GM12878 (cell line): ENCODE measurements at regions not wholly inside any gene's neighbourhood (a gene's known extent, or its start where the extent isn't known, plus 50 kb on each side); places are given as distances from the start of the nearest gene placed in this dataset.

Experiments used
- EED ChIP-seq: sonication (generic); IDR thresholded peaks from 2 replicates; pipeline ENCODE4 v1.6.1; 2016; ENCODE audit warnings: antibody characterized with exemption, low read depth
- JUND ChIP-seq: IDR thresholded peaks from 2 replicates; pipeline ENCODE4 v1.6.1; 2012; ENCODE audit warnings: low read depth, mild to moderate bottlenecking, low read length, improper control_type of control experiment, moderate library complexity
- NFYB ChIP-seq: IDR thresholded peaks from 2 replicates; pipeline ENCODE4 v1.6.1; 2011; ENCODE audit warnings: low read depth, mild to moderate bottlenecking, low read length, improper control_type of control experiment, moderate library complexity; ENCODE audit not compliant: insufficient read depth
- POLR2A ChIP-seq: IDR thresholded peaks from 2 replicates; pipeline ENCODE4 v1.6.1; 2011; ENCODE audit warnings: low read depth, mild to moderate bottlenecking, low read length
- SMC3 ChIP-seq: IDR thresholded peaks from 2 replicates; pipeline ENCODE4 v1.6.1; 2011; ENCODE audit warnings: low read length, improper control_type of control experiment, borderline replicate concordance
- SP1 ChIP-seq: IDR thresholded peaks from one replicate; pipeline ENCODE4 v1.6.1; 2011; ENCODE audit warnings: low read depth, low read length
- TAF1 ChIP-seq: IDR thresholded peaks from 2 replicates; pipeline ENCODE4 v1.6.1; 2011; ENCODE audit warnings: mild to moderate bottlenecking, low read depth, low read length, borderline replicate concordance
- YY1 ChIP-seq: IDR thresholded peaks from 2 replicates; pipeline ENCODE4 v1.6.1; 2011; ENCODE audit warnings: low read depth, mild to moderate bottlenecking, low read length
- ZNF274 ChIP-seq: IDR thresholded peaks from one replicate; pipeline ENCODE4 v1.8.0; 2011; ENCODE audit not compliant: insufficient read length, insufficient read depth
- ZZZ3 ChIP-seq: IDR thresholded peaks from 2 replicates; pipeline ENCODE4 v1.6.1; 2011; ENCODE audit warnings: low read depth; ENCODE audit not compliant: control insufficient read depth, insufficient read length
- TF ChIP-seq, protein P1 (sequence below), 3 experiments: IDR thresholded peaks in 2 of 3; conservative IDR thresholded peaks in 1 of 3; 2 replicates each; pipeline ENCODE4 v1.5.1; 2011; ENCODE audit warnings: low read depth in 3 of 3, low read length in 3 of 3, mild to moderate bottlenecking in 3 of 3, control low read depth in 2 of 3, moderate library complexity in 2 of 3, inconsistent platforms in 1 of 3, mixed read lengths in 1 of 3; ENCODE audit not compliant: control insufficient read depth in 2 of 3, insufficient read depth in 1 of 3; ENCODE audit errors: extremely low read depth in 1 of 3

GRCh38 chr20:60976913-60977312 is 275.1 kb upstream of the CDH4 start:
- TF ChIP-seq, protein P1, sequence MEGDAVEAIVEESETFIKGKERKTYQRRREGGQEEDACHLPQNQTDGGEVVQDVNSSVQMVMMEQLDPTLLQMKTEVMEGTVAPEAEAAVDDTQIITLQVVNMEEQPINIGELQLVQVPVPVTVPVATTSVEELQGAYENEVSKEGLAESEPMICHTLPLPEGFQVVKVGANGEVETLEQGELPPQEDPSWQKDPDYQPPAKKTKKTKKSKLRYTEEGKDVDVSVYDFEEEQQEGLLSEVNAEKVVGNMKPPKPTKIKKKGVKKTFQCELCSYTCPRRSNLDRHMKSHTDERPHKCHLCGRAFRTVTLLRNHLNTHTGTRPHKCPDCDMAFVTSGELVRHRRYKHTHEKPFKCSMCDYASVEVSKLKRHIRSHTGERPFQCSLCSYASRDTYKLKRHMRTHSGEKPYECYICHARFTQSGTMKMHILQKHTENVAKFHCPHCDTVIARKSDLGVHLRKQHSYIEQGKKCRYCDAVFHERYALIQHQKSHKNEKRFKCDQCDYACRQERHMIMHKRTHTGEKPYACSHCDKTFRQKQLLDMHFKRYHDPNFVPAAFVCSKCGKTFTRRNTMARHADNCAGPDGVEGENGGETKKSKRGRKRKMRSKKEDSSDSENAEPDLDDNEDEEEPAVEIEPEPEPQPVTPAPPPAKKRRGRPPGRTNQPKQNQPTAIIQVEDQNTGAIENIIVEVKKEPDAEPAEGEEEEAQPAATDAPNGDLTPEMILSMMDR (IDR thresholded peaks at IDR 0.05 in 2 of 3, conservative IDR thresholded peaks at IDR 0.05 in 1 of 3; ENCODE audit: control insufficient read depth in 2 of 3, extremely low read depth in 1 of 3, insufficient read depth in 1 of 3, low read depth in 3 of 3, low read length in 3 of 3), result no peak
- no peak for TF ChIP-seq JUND
- no peak for TF ChIP-seq YY1
- TF ChIP-seq NFYB, result no peak
- no peak for TF ChIP-seq EED
- no peak for TF ChIP-seq POLR2A
- no peak for TF ChIP-seq SMC3
- no peak for TF ChIP-seq TAF1
- TF ChIP-seq ZZZ3, result no peak
- no peak for TF ChIP-seq SP1
- no peak for TF ChIP-seq ZNF274
